Lower leg skin (tissue), 4 donors: ENCODE measurements at regions not wholly inside any gene's neighbourhood (a gene's known extent, or its start where the extent isn't known, plus 50 kb on each side); places are given as distances from the start of the nearest gene placed in this dataset.
A peak's percentile ranks its signal among the peaks of the same experiment; 100 is the strongest.

Experiments
- DNase-seq, 2 donors: peaks; one replicate each; pipeline ENCODE4 v3.0.0-alpha.2; 2019; ENCODE audit warnings: low spot score in 2 of 2
- H3K4me3 ChIP-seq: fragments of 200-600 bp; sonication (generic); 2 replicates; pipeline ENCODE4 v1.5.1; 2017; ENCODE audit warnings: mild to moderate bottlenecking, low read depth; ENCODE audit not compliant: poor library complexity, severe bottlenecking
- CTCF ChIP-seq, 3 donors: fragments of 450-650 bp; IDR thresholded peaks; one replicate each; pipeline ENCODE4 v1.5.1; 2016; ENCODE audit warnings: antibody characterized with exemption in 3 of 3, mild to moderate bottlenecking in 3 of 3, moderate library complexity in 2 of 3
- POLR2A ChIP-seq, 2 donors: fragments of 450-650 bp; IDR thresholded peaks; one replicate each; pipeline ENCODE4 v1.6.1; 2016 to 2017; ENCODE audit warnings: antibody characterized with exemption in 2 of 2, mild to moderate bottlenecking in 1 of 2, moderate library complexity in 1 of 2
- whole genome bisulfite sequencing, 2 donors: methylation state at CpG; one replicate each; pipeline ENCODE4 v1.1.5; 2018; 5-methylcytosine and 5-hydroxymethylcytosine counted together
- intact Hi-C: fragments of 100-400 bp; cut with DNase I; formaldehyde crosslinking; loops from one replicate; pipeline ENCODE4 v1.15.0; 2023; ENCODE audit warnings: low total_unique reads

- intact Hi-C loops, result no loop called here
- H3K4me3 ChIP-seq, result no peak overlapping the region
- peak in 1 of 2 donors; percentile 64 for DNase-seq
- TF ChIP-seq POLR2A (IDR thresholded peaks at IDR 0.05), result no peak
- TF ChIP-seq CTCF (IDR thresholded peaks at IDR 0.05), result no peak
- 93 to 100% methylated on average over 5 of the region's 5 CpGs for WGBS, 2 donors
These were observed 171.2 kb downstream of the VEGFA start for GRCh38 chr6:43941174-43941573.

- 89 to 93% methylated on average over 8 to 10 of the region's 10 CpGs for WGBS, 2 donors
- intact Hi-C loops, result no loop called here
- H3K4me3 ChIP-seq, result no peak overlapping the region
- no peak for TF ChIP-seq CTCF (IDR thresholded peaks at IDR 0.05)
- TF ChIP-seq POLR2A (IDR thresholded peaks at IDR 0.05), result no peak
- peak in 1 of 2 donors; percentile 77 for DNase-seq
These were observed 170.5 kb downstream of the VEGFA start for GRCh38 chr6:43940393-43941087.

- 81 to 91% methylated on average over 2 of the region's 2 CpGs for WGBS, 2 donors
- TF ChIP-seq CTCF (IDR thresholded peaks at IDR 0.05), result no peak
- no peak for TF ChIP-seq POLR2A (IDR thresholded peaks at IDR 0.05)
- no peak overlapping the region for H3K4me3 ChIP-seq
- intact Hi-C loops, result no loop called here
- DNase-seq, result peak in 1 of 2 donors; percentile 58
These were observed 170.0 kb downstream of the VEGFA start for GRCh38 chr6:43940071-43940392.

- H3K4me3 ChIP-seq, result no peak overlapping the region
- 85% methylated on average over 13 to 15 of the region's 15 CpGs for WGBS, 2 donors
- DNase-seq, result peak in 1 of 2 donors; percentile 83
- intact Hi-C loops, result no loop called here
- no peak for TF ChIP-seq POLR2A (IDR thresholded peaks at IDR 0.05)
- TF ChIP-seq CTCF (IDR thresholded peaks at IDR 0.05), result no peak
These were observed 169.5 kb downstream of the VEGFA start for GRCh38 chr6:43939281-43940070.

- peak in 1 of 2 donors; percentile 45 for DNase-seq
- H3K4me3 ChIP-seq, result no peak overlapping the region
- WGBS, 2 donors, result 88 to 93% methylated on average over 18 of the region's 18 CpGs
- no peak for TF ChIP-seq CTCF (IDR thresholded peaks at IDR 0.05)
- no peak for TF ChIP-seq POLR2A (IDR thresholded peaks at IDR 0.05)
- intact Hi-C loops, result no loop called here
These were observed 168.4 kb downstream of the VEGFA start for GRCh38 chr6:43938178-43939105.
